Esophagus squamous epithelium (tissue), 4 donors: ENCODE measurements at regions not wholly inside any gene's neighbourhood (a gene's known extent, or its start where the extent isn't known, plus 50 kb on each side); places are given as distances from the start of the nearest gene placed in this dataset.

Source experiments
- CTCF ChIP-seq, 6 experiments: fragments of 450-650 bp in 4 of 6; fragments of 200-600 bp in 2 of 6; sonication (generic) in 2 of 6; IDR thresholded peaks; one replicate each; pipeline ENCODE4 v1.5.1; 2016 to 2019; ENCODE audit warnings: antibody characterized with exemption in 6 of 6, mild to moderate bottlenecking in 4 of 6, moderate library complexity in 4 of 6
- POLR2A ChIP-seq, 4 donors: fragments of 450-650 bp; IDR thresholded peaks; one replicate each; pipeline ENCODE4 v1.6.1; 2017; ENCODE audit warnings: antibody characterized with exemption in 4 of 4, mild to moderate bottlenecking in 4 of 4, moderate library complexity in 3 of 4

- no peak for TF ChIP-seq CTCF (IDR thresholded peaks at IDR 0.05)
- TF ChIP-seq POLR2A (IDR thresholded peaks at IDR 0.05): no peak
These were observed 60.5 kb upstream of the BCL6 start for GRCh38 chr3:187805774-187806173.
